ENCODE measurements at regions not wholly inside any gene's neighbourhood (a gene's known extent, or its start where the extent isn't known, plus 50 kb on each side); places are given as distances from the start of the nearest gene placed in this dataset.

GRCh38 chr13:103695320-103695719 lies 629.1 kb upstream of the SLC10A2 start:
- no peaks in the 10 kb centered on the region for H3K9me3 Mint-ChIP-seq (ENCODE audit: low read depth)
- no peaks in the 10 kb centered on the region for H3K36me3 Mint-ChIP-seq (ENCODE audit: low read depth)
- DNase-seq (ENCODE audit: low spot score), result no peak
- no peak overlapping the region for H3K4me3 Mint-ChIP-seq (ENCODE audit: unreplicated experiment)
- H3K27me3 Mint-ChIP-seq (ENCODE audit: low read depth), result no peaks in the 10 kb centered on the region
- no peak for TF ChIP-seq CTCF (IDR thresholded peaks at IDR 0.05)
- peaks cover 2% of the 10 kb centered on the region for H3K4me1 Mint-ChIP-seq (ENCODE audit: low read depth)
- H3K27ac Mint-ChIP-seq (ENCODE audit: unreplicated experiment), result no peak overlapping the region

GRCh38 chr13:103694471-103694870 lies 628.3 kb upstream of the SLC10A2 start:
- H3K27me3 Mint-ChIP-seq (ENCODE audit: low read depth), result no peaks in the 10 kb centered on the region
- H3K9me3 Mint-ChIP-seq (ENCODE audit: low read depth), result no peaks in the 10 kb centered on the region
- no peak overlapping the region for H3K4me3 Mint-ChIP-seq (ENCODE audit: unreplicated experiment)
- no peak for DNase-seq (ENCODE audit: low spot score)
- no peak overlapping the region for H3K27ac Mint-ChIP-seq (ENCODE audit: unreplicated experiment)
- H3K4me1 Mint-ChIP-seq (ENCODE audit: low read depth), result peaks cover 6% of the 10 kb centered on the region
- no peak for TF ChIP-seq CTCF (IDR thresholded peaks at IDR 0.05)
- H3K36me3 Mint-ChIP-seq (ENCODE audit: low read depth), result no peaks in the 10 kb centered on the region

GRCh38 chr13:103694033-103694432 lies 627.8 kb upstream of the SLC10A2 start:
- Mint-ChIP-seq H3K36me3 (ENCODE audit: low read depth) (no peaks in the 10 kb centered on the region), H3K9me3 (ENCODE audit: low read depth) (no peaks in the 10 kb centered on the region), H3K27ac (ENCODE audit: unreplicated experiment) (no peak overlapping the region), H3K27me3 (ENCODE audit: low read depth) (no peaks in the 10 kb centered on the region), H3K4me3 (ENCODE audit: unreplicated experiment) (no peak overlapping the region), H3K4me1 (ENCODE audit: low read depth) (peaks cover 6% of the 10 kb centered on the region)
- TF ChIP-seq CTCF (IDR thresholded peaks at IDR 0.05), result no peak
- no peak for DNase-seq (ENCODE audit: low spot score)

GRCh38 chr13:103692442-103692841 lies 626.2 kb upstream of the SLC10A2 start:
- no peak for DNase-seq (ENCODE audit: low spot score)
- H3K9me3 Mint-ChIP-seq (ENCODE audit: low read depth), result no peaks in the 10 kb centered on the region
- no peaks in the 10 kb centered on the region for H3K27me3 Mint-ChIP-seq (ENCODE audit: low read depth)
- no peak overlapping the region for H3K4me3 Mint-ChIP-seq (ENCODE audit: unreplicated experiment)
- H3K4me1 Mint-ChIP-seq (ENCODE audit: low read depth), result peaks cover 6% of the 10 kb centered on the region
- no peak overlapping the region for H3K27ac Mint-ChIP-seq (ENCODE audit: unreplicated experiment)
- H3K36me3 Mint-ChIP-seq (ENCODE audit: low read depth), result no peaks in the 10 kb centered on the region
- TF ChIP-seq CTCF (IDR thresholded peaks at IDR 0.05), result no peak

GRCh38 chr13:103676329-103676728 lies 610.1 kb upstream of the SLC10A2 start:
- Mint-ChIP-seq H3K36me3 (ENCODE audit: low read depth) (no peaks in the 10 kb centered on the region), H3K27ac (ENCODE audit: unreplicated experiment) (no peak overlapping the region)

More at GRCh38 chr13:103676329-103676728, 610.1 kb upstream of the SLC10A2 start:
- no peaks in the 10 kb centered on the region for H3K9me3 Mint-ChIP-seq (ENCODE audit: low read depth)
- H3K4me1 Mint-ChIP-seq (ENCODE audit: low read depth), result no peaks in the 10 kb centered on the region
- TF ChIP-seq CTCF (IDR thresholded peaks at IDR 0.05), result no peak
- no peak for DNase-seq (ENCODE audit: low spot score)
- H3K27me3 Mint-ChIP-seq (ENCODE audit: low read depth), result no peaks in the 10 kb centered on the region
- H3K4me3 Mint-ChIP-seq (ENCODE audit: unreplicated experiment), result no peak overlapping the region

All from chondrocyte (in vitro differentiated cells).